Fibroblast of lung (primary cell): ENCODE measurements at regions not wholly inside any gene's neighbourhood (a gene's known extent, or its start where the extent isn't known, plus 50 kb on each side); places are given as distances from the start of the nearest gene placed in this dataset.
A peak's percentile ranks its signal among the peaks of the same experiment; 100 is the strongest.

ENCODE experiments used
- DNase-seq, 2 donors: peaks; one replicate each; pipeline versions ENCODE4 v3.0.0 to v3.0.0-alpha.2; 2010; ENCODE audit warnings: low read depth in 2 of 2
- H2AFZ ChIP-seq: 2 replicates; pipeline ENCODE4 v1.5.1; 2012; ENCODE audit warnings: low read length, control low read depth, inconsistent platforms
- H3K27ac ChIP-seq: 2 replicates; pipeline ENCODE4 v1.5.1; 2011; ENCODE audit warnings: low read length, control low read depth; ENCODE audit not compliant: insufficient read depth
- H3K27me3 ChIP-seq: 2 replicates; pipeline ENCODE4 v1.5.1; 2011; ENCODE audit warnings: mild to moderate bottlenecking, low read length; ENCODE audit not compliant: control insufficient read depth, insufficient read depth
- H3K36me3 ChIP-seq: 2 replicates; pipeline ENCODE4 v1.5.1; 2011; ENCODE audit warnings: low read length; ENCODE audit not compliant: control insufficient read depth, insufficient read depth
- H3K4me1 ChIP-seq: 2 replicates; pipeline ENCODE4 v1.5.1; 2011; ENCODE audit warnings: low read length; ENCODE audit not compliant: control insufficient read depth, insufficient read depth; ENCODE audit errors: extremely low read depth
- H3K4me2 ChIP-seq: 2 replicates; pipeline ENCODE4 v1.5.1; 2011; ENCODE audit warnings: low read length, control low read depth; ENCODE audit not compliant: insufficient read depth; ENCODE audit errors: extremely low read depth
- H3K4me3 ChIP-seq, 4 experiments: fragments of 200-600 bp in 1 of 4; sonication (generic) in 1 of 4; replicated peaks in 1 of 4; 2 replicates each; pipeline ENCODE4 v1.5.1; 2011 to 2016; ENCODE audit warnings: low read length in 4 of 4, low read depth in 3 of 4, mild to moderate bottlenecking in 3 of 4, control low read depth in 2 of 4, inconsistent platforms in 1 of 4, mixed read lengths in 1 of 4; ENCODE audit not compliant: insufficient read depth in 1 of 4; ENCODE audit errors: control extremely low read depth in 1 of 4
- H3K79me2 ChIP-seq: 2 replicates; pipeline ENCODE4 v1.5.1; 2012; ENCODE audit warnings: mild to moderate bottlenecking, low read length, inconsistent platforms; ENCODE audit not compliant: control insufficient read depth, insufficient read depth
- H3K9ac ChIP-seq: 2 replicates; pipeline ENCODE4 v1.5.1; 2011; ENCODE audit warnings: mild to moderate bottlenecking, low read length, control low read depth; ENCODE audit not compliant: insufficient read depth
- H3K9me3 ChIP-seq: 2 replicates; pipeline ENCODE4 v1.5.1; 2012; ENCODE audit warnings: low read depth, low read length; ENCODE audit not compliant: control insufficient read depth, insufficient read depth
- H4K20me1 ChIP-seq: 2 replicates; pipeline ENCODE4 v1.5.1; 2011; ENCODE audit warnings: low read length; ENCODE audit not compliant: control insufficient read depth, insufficient read depth; ENCODE audit errors: extremely low read depth
- CTCF ChIP-seq, 2 donors: IDR thresholded peaks in 1 of 2; conservative IDR thresholded peaks in 1 of 2; 1 replicate in 1 of 2; 2 replicates in 1 of 2; pipeline ENCODE4 v1.5.1; 2011 to 2012; ENCODE audit warnings: low read length in 2 of 2, control low read depth in 1 of 2, inconsistent platforms in 1 of 2, low read depth in 1 of 2, mild to moderate bottlenecking in 1 of 2
- EZH2 ChIP-seq: IDR thresholded peaks from 2 replicates; pipeline ENCODE4 v1.5.1; 2012; ENCODE audit warnings: low read length, control low read depth, mild to moderate bottlenecking; ENCODE audit errors: missing control alignments

GRCh38 chr10:4061441-4061951 is 276.5 kb upstream of the KLF6 start:
- peak; percentile 14 to 89 for DNase-seq
- H3K36me3 ChIP-seq, result no peaks in the 10 kb centered on the region
- no peaks in the 10 kb centered on the region for H3K79me2 ChIP-seq
- H3K4me3 ChIP-seq, result no peak overlapping the region
- H3K27ac ChIP-seq, result peak overlapping the region; percentile 35
- H3K9me3 ChIP-seq, result no peaks in the 10 kb centered on the region
- H2AFZ ChIP-seq, result peak overlapping the region; percentile 48
- peak overlapping the region; percentile 52 for H3K4me2 ChIP-seq
- H4K20me1 ChIP-seq, result no peaks in the 10 kb centered on the region
- TF ChIP-seq EZH2, result no peak
- TF ChIP-seq CTCF (conservative IDR thresholded peaks at IDR 0.05 in 1 of 2, IDR thresholded peaks at IDR 0.05 in 1 of 2; ENCODE audit: low read depth in 1 of 2, low read length in 2 of 2), result no peak
- no peak overlapping the region for H3K9ac ChIP-seq
- H3K27me3 ChIP-seq, result no peaks in the 10 kb centered on the region
- peaks cover 11% of the 10 kb centered on the region for H3K4me1 ChIP-seq

- no peak for DNase-seq
- H3K9me3 ChIP-seq, result no peaks in the 10 kb centered on the region
- no peak overlapping the region for H3K9ac ChIP-seq
- H3K4me3 ChIP-seq, result no peak overlapping the region
- no peak overlapping the region for H2AFZ ChIP-seq
- H3K4me2 ChIP-seq, result no peak overlapping the region
- no peaks in the 10 kb centered on the region for H3K27me3 ChIP-seq
- H3K27ac ChIP-seq, result no peak overlapping the region
- peaks cover 11% of the 10 kb centered on the region for H3K4me1 ChIP-seq
- no peaks in the 10 kb centered on the region for H3K36me3 ChIP-seq
- no peaks in the 10 kb centered on the region for H4K20me1 ChIP-seq
- no peak for TF ChIP-seq EZH2
- TF ChIP-seq CTCF (conservative IDR thresholded peaks at IDR 0.05 in 1 of 2, IDR thresholded peaks at IDR 0.05 in 1 of 2; ENCODE audit: low read depth in 1 of 2, low read length in 2 of 2), result no peak
- H3K79me2 ChIP-seq, result no peaks in the 10 kb centered on the region
Measured at GRCh38 chr10:4059471-4060138, 274.6 kb upstream of the KLF6 start.

- H2AFZ ChIP-seq, result no peak overlapping the region
- no peak for DNase-seq
- no peak overlapping the region for H3K4me3 ChIP-seq
Measured at GRCh38 chr10:4058514-4059029, 273.6 kb upstream of the KLF6 start.

More at GRCh38 chr10:4058514-4059029, 273.6 kb upstream of the KLF6 start:
- Histone ChIP-seq H3K9ac (no peak overlapping the region), H3K4me2 (no peak overlapping the region), H3K4me1 (peaks cover 11% of the 10 kb centered on the region), H3K27ac (no peak overlapping the region), H3K27me3 (no peaks in the 10 kb centered on the region), H3K79me2 (no peaks in the 10 kb centered on the region), H4K20me1 (no peaks in the 10 kb centered on the region), H3K9me3 (no peaks in the 10 kb centered on the region), H3K36me3 (no peaks in the 10 kb centered on the region)
- no peak for TF ChIP-seq CTCF (conservative IDR thresholded peaks at IDR 0.05 in 1 of 2, IDR thresholded peaks at IDR 0.05 in 1 of 2; ENCODE audit: low read depth in 1 of 2, low read length in 2 of 2)
- TF ChIP-seq EZH2, result no peak
